Neural cell (in vitro differentiated cells): ENCODE measurements at regions not wholly inside any gene's neighbourhood (a gene's known extent, or its start where the extent isn't known, plus 50 kb on each side); places are given as distances from the start of the nearest gene placed in this dataset.

Experiments
- H2AFZ ChIP-seq: fragments of 200-600, 300-800 bp; sonication (generic), shearing (Covaris generic); 2 replicates; pipeline ENCODE4 v1.6.0; 2014; ENCODE audit warnings: low read depth, mild to moderate bottlenecking, antibody characterized with exemption, low read length, moderate library complexity
- H3F3A ChIP-seq: fragments of 200-600 bp; shearing (Covaris generic); 2 replicates; pipeline ENCODE4 v1.6.1; 2016; ENCODE audit warnings: mild to moderate bottlenecking, moderate library complexity, mixed read lengths, antibody characterized with exemption, low read length; ENCODE audit not compliant: insufficient read depth, poor library complexity, severe bottlenecking
- H3K27ac ChIP-seq: fragments of 200-600, 300-800 bp; sonication (generic), shearing (Covaris generic); 2 replicates; pipeline ENCODE4 v1.5.1; 2014; ENCODE audit warnings: mild to moderate bottlenecking, low read length, moderate library complexity
- H3K27me3 ChIP-seq: fragments of 300-800, 200-600 bp; sonication (generic), shearing (Covaris generic); 2 replicates; pipeline ENCODE4 v1.6.0; 2014; ENCODE audit warnings: mild to moderate bottlenecking, low read depth, low read length, moderate library complexity; ENCODE audit not compliant: insufficient read depth
- H3K36me3 ChIP-seq: fragments of 300-800, 200-600 bp; sonication (generic), shearing (Covaris generic); 2 replicates; pipeline ENCODE4 v1.5.1; 2014; ENCODE audit warnings: mild to moderate bottlenecking, antibody characterized with exemption, low read length, moderate library complexity; ENCODE audit not compliant: insufficient read depth
- H3K4me2 ChIP-seq: fragments of 300-800, 200-600 bp; sonication (generic), shearing (Covaris generic); 2 replicates; pipeline ENCODE4 v1.6.0; 2014; ENCODE audit warnings: mild to moderate bottlenecking, low read length
- H3K4me3 ChIP-seq: fragments of 300-800, 200-600 bp; sonication (generic), shearing (Covaris generic); 2 replicates; pipeline ENCODE4 v1.5.1; 2014; ENCODE audit warnings: mild to moderate bottlenecking, low read length, moderate library complexity
- H3K79me2 ChIP-seq: fragments of 200-600 bp; shearing (Covaris generic); replicated peaks from 2 replicates; pipeline ENCODE4 v1.6.0; 2014; ENCODE audit warnings: mild to moderate bottlenecking, low read length, moderate library complexity; ENCODE audit not compliant: insufficient read depth
- H3K9ac ChIP-seq: fragments of 300-800, 200-600 bp; sonication (generic), shearing (Covaris generic); 2 replicates; pipeline ENCODE4 v1.6.1; 2016; ENCODE audit warnings: mild to moderate bottlenecking, low read length, mixed read lengths
- H3K9me2 ChIP-seq: fragments of 200-600 bp; shearing (Covaris generic); 2 replicates; pipeline ENCODE4 v1.6.1; 2016; ENCODE audit warnings: mild to moderate bottlenecking, low read length, mixed read lengths; ENCODE audit not compliant: insufficient read depth
- H3K9me3 ChIP-seq: fragments of 200-600, 300-800 bp; sonication (generic), shearing (Covaris generic); 2 replicates; pipeline ENCODE4 v1.6.1; 2016; ENCODE audit warnings: mild to moderate bottlenecking, mixed run types, low read length, moderate library complexity, mixed read lengths
- H4K20me1 ChIP-seq: fragments of 200-600 bp; shearing (Covaris generic); 2 replicates; pipeline ENCODE4 v1.6.1; 2016; ENCODE audit warnings: mild to moderate bottlenecking, mixed run types; ENCODE audit not compliant: insufficient read depth
- CTCF ChIP-seq: fragments of 450-650 bp; IDR thresholded peaks from 2 replicates; pipeline ENCODE4 v1.5.1; 2014; ENCODE audit warnings: antibody characterized with exemption, mild to moderate bottlenecking, moderate library complexity; ENCODE audit not compliant: poor library complexity, severe bottlenecking
- EP300 ChIP-seq: fragments of 450-650 bp; conservative IDR thresholded peaks from 2 replicates; pipeline ENCODE4 v1.6.1; 2014; ENCODE audit warnings: antibody characterized with exemption, mild to moderate bottlenecking, moderate library complexity; ENCODE audit not compliant: poor library complexity, severe bottlenecking
- EZH2 ChIP-seq: fragments of 200-600, 300-800 bp; shearing (Covaris generic), sonication (generic); IDR thresholded peaks from 2 replicates; pipeline ENCODE4 v1.6.1; 2014; ENCODE audit warnings: antibody characterized with exemption, low read length, borderline replicate concordance, mild to moderate bottlenecking; ENCODE audit not compliant: insufficient read depth, poor library complexity, severe bottlenecking
- MXI1 ChIP-seq: fragments of 450-650 bp; conservative IDR thresholded peaks from 2 replicates; pipeline ENCODE4 v1.6.1; 2014; ENCODE audit warnings: antibody characterized with exemption, mild to moderate bottlenecking; ENCODE audit not compliant: poor library complexity, severe bottlenecking
- POLR2AphosphoS5 ChIP-seq: IDR thresholded peaks from 2 replicates; pipeline ENCODE4 v1.6.1; 2012
- RAD21 ChIP-seq: fragments of 450-650 bp; conservative IDR thresholded peaks from 2 replicates; pipeline ENCODE4 v1.6.1; 2014; ENCODE audit warnings: antibody characterized with exemption, mild to moderate bottlenecking, moderate library complexity
- REST ChIP-seq: IDR thresholded peaks from 2 replicates; pipeline ENCODE4 v1.6.1; 2012; ENCODE audit warnings: borderline replicate concordance
- SMC3 ChIP-seq: fragments of 450-650 bp; conservative IDR thresholded peaks from 2 replicates; pipeline ENCODE4 v1.6.1; 2014; ENCODE audit warnings: antibody characterized with exemption, mild to moderate bottlenecking, moderate library complexity; ENCODE audit not compliant: poor library complexity
- TAF1 ChIP-seq: IDR thresholded peaks from 2 replicates; pipeline ENCODE4 v1.6.1; 2012; ENCODE audit warnings: low read depth

GRCh38 chr14:49206828-49207227 is 379.4 kb downstream of the RPS29 start:
- Histone ChIP-seq H3K36me3 (no peaks in the 10 kb centered on the region), H4K20me1 (no peaks in the 10 kb centered on the region), H3K9me3 (no peaks in the 10 kb centered on the region), H3K27me3 (no peaks in the 10 kb centered on the region), H3K4me2 (no peak overlapping the region), H3K27ac (no peak overlapping the region), H3K79me2 (no peaks in the 10 kb centered on the region), H3K9me2 (no peaks in the 10 kb centered on the region), H3F3A (no peaks in the 10 kb centered on the region), H2AFZ (no peak overlapping the region), H3K4me3 (no peak overlapping the region), H3K9ac (no peak overlapping the region)
- TF ChIP-seq EP300, result no peak
- TF ChIP-seq POLR2AphosphoS5, result no peak
- no peak for TF ChIP-seq REST
- TF ChIP-seq EZH2, result no peak
- no peak for TF ChIP-seq MXI1
- TF ChIP-seq TAF1, result no peak
- TF ChIP-seq RAD21, result no peak
- no peak for TF ChIP-seq SMC3
- TF ChIP-seq CTCF, result no peak

GRCh38 chr14:49203676-49204075 is 382.5 kb downstream of the RPS29 start:
- Histone ChIP-seq H3F3A (no peaks in the 10 kb centered on the region), H4K20me1 (no peaks in the 10 kb centered on the region), H3K4me2 (no peak overlapping the region), H3K4me3 (no peak overlapping the region), H3K27ac (no peak overlapping the region), H3K9ac (no peak overlapping the region), H3K9me3 (no peaks in the 10 kb centered on the region), H3K79me2 (no peaks in the 10 kb centered on the region), H3K27me3 (no peaks in the 10 kb centered on the region), H3K36me3 (no peaks in the 10 kb centered on the region), H3K9me2 (no peaks in the 10 kb centered on the region), H2AFZ (no peak overlapping the region)
- no peak for TF ChIP-seq CTCF
- no peak for TF ChIP-seq MXI1
- no peak for TF ChIP-seq EP300
- TF ChIP-seq RAD21, result no peak
